Posterior vena cava (tissue), 2 donors: ENCODE measurements at regions not wholly inside any gene's neighbourhood (a gene's known extent, or its start where the extent isn't known, plus 50 kb on each side); places are given as distances from the start of the nearest gene placed in this dataset.

Experiments used
- DNase-seq: peaks from one replicate; pipeline ENCODE4 v3.0.0-alpha.2; 2020; ENCODE audit warnings: low spot score
- intact Hi-C, 2 donors: fragments of 100-400 bp; cut with DNase I; formaldehyde crosslinking; loops; one replicate each; pipeline versions ENCODE4 v1.14.1 to v1.14.2; 2022 to 2023
- donor health status: DM: yes; HTN: yes; CAD: no.
- donor health status: DM: yes; HTN: yes; CAD: no.

DNA sequence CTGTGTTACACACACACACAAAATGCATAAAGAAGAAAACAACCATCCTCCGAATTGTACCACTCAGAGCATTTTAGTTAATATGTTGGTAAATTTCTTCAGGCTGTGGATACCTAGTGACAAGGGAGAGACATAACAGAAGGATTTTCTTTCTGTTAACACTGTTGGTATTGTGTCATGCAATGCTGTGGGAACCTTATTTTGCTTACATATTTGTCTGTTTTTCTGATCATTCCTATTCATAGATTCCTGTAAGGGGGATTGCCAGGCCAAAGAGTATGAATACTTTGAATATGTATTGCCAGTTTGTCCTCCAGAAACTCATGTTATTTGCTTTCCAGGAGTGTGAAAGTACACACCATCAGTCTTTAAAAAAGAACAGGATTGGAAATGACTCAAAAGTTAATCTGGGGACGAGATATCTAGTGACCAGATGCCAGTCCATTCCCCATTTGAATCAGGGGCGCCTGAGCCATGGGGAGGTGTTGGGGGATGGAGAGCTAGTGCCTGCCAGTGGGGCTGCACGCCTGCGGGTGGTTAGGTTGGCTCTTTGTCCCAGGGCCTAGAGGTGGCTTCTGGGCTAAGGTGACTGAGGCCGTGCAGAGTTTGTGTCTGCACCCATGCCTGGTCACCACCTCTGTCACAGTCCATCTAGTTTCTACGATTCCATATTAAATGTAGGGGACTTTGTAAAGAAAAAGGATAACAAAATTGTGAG, 142.0 kb downstream of the PTPN20 start:
- DNase-seq: no peak
- intact Hi-C loops: no loop called here

DNA sequence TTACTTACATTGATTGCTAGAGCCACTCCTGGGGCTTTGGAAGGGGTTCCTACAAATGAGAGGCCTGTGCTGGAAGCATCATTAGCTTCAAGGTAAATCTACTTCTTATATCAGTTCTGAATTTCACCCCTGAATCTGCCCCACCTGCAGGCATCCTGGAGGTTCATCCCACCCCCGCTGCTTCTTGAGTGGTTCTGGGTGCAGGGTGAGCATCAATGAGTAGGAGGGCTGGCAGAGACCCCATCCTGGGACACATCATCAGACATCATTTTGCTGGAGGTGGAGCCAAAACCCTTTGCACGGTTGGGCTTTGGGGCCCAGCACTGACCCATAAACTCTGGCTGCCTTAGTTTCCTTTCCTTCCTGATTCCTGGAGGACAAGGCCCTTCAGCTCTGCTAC, 143.7 kb downstream of the PTPN20 start:
- no peak for DNase-seq
- intact Hi-C loops: no loop called here

DNA sequence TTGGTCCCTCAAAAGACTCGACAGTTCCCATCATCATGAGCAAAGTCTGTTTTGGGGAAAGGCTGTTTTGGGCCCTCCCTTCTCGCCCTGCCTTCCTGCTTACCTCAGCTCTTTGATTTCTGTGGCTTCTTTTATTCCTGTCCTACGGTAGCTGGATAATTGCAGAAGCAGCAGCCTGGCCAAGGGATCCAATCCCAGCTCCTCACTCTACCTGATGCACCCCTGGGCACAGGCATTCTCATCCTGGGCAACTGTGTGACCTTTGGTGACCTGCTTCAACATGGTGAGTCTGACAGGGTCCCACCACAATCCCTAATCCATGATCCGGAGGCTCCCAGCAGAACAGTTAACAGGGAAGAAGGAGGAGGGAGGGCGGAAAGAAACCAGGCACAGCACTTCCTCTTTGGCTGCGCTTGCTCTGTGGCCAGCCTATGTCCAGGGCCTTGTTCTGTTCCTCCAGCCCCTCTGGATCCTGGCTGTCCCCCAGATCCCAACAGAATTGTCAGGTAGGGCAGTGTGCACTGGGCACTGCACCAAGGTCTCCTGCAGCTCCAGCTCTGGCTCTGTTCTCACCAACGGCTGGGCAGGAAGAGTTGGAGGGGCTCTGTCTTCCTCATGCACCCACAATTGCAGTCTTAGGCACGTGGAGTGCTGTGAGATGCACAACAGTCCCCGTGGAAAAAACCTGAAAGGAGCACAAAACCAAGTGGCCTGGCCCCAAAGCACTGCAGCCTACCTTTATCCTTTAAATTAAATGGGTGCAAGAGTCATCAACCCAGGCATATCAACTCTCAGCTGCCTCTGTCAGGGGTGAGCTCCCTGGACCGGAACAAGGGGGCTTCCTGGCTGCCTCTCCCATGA, 144.4 kb downstream of the PTPN20 start:
- DNase-seq: no peak
- intact Hi-C loops: no loop called here

DNA sequence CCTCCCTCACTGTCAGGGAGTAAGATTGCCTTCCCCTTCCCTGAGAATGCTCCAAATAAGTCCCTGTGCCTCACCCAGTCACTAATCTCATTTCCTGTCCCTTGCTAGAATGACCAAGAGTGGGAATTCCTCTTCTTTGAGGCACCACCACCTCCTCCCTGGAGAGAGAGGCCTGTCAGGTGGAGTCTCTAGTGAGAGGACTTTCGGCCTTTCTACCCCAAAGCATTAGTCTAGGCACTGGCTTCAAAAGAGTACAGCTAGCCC, 145.0 kb downstream of the PTPN20 start:
- intact Hi-C loops: no loop called here
- no peak for DNase-seq

DNA sequence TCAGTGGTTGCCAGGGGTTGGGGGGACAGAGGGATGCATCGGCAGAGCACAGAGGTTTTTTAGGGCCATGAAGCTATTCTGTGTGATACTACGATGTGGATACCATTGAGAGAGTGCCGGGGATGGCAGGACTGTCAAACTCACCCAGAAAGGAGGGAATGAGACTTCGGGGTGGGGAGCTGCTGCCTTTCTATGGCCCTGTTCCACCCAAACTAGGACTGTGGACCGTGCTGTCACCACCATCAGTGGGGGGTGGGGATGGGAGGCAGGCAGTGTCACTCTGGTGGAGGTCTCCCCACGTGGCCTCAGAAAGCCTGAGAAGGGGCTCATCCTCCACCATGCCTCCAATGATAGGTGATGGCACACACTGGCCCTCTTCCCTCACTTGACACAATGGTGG, 146.2 kb downstream of the PTPN20 start:
- intact Hi-C loops: no loop called here
- peak; percentile 63 for DNase-seq

DNA sequence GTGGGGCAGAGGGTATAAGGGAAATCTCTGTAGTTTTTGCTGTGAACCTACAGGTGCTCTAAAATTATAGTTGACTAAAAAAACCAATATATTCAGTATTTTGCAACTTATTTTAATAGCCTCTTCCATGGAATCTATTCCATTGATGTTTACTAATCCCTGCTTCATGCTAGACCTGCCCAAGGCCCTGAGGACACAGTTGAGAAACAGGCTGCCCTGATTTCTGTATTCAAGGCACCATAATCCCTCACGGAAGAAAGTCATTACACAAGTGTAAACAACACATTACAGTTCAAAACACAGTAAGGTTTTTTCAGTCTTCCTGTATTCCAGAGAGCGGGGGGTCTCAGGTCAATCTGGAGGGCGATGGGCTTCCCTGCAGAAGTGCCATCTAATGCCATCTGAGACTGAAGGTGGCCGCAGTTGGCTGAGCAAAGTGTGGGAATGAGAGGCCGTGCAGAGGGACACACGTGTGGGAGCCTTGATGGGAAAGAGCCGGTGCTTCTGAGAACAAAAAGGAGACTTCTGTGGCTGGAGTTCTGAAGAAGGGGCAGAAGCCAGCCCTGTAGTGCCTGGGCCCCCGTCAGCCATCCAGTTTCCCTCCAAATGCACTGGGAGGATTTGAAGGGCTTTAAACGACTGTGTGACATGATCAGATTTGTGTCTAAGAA, 146.9 kb downstream of the PTPN20 start:
- DNase-seq: no peak
- intact Hi-C loops: no loop called here

DNA sequence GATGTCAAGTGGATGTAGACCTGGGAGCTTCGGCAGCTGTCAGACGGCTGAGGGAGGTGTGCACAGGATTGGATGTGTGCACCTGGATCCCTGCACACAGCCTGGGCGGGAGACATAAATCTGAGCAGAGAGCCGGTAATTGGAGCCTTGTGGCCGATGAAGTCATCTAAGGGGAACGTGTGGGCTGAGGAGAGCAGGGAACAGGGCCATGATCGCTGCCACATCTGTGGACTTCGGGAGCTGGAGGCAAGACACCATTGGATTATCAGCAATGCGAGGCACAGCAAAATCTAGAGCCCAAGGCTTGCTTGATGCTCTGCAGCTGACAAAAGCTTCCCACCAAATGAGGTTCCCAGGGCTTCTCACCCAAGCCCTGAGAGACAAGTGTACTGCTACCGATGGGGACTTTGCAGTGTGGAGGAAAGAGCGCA, 147.7 kb downstream of the PTPN20 start:
- no peak for DNase-seq
- intact Hi-C loops: no loop called here

DNA sequence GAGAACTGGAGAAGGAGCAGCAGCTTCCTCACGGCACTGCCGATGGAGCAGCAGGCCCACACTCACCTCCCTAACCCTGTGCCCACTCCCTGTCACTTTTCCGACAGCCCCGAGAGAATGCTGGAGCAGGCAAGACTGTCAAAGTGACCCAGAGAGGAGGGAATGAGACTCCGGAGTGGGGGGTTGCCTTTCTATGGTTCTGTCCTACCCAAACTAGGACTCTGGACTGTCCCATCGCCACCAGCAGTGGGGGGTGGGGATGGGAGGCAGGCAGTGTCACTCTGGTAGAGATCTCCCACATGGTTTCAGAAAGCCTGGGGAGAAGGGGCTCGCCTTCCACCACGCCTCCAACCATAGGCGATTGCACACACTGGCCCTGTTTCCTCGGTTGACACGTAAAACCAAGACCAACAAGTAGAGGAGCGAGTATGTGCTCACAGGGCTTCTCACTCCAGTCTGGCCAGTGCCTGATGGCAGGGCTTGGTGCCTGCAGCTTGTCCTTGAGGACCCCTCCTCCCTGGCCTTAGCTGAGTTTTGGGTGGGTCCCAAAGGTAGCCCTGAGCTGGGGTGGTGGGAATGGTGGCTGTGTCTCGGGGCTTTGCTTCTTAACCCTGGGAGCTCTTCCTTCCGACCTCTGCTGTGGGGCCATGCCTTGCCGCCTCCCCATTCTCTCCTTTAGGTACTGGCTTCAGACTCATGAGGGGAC, 148.5 kb downstream of the PTPN20 start:
- intact Hi-C loops: no loop called here
- DNase-seq: no peak

DNA sequence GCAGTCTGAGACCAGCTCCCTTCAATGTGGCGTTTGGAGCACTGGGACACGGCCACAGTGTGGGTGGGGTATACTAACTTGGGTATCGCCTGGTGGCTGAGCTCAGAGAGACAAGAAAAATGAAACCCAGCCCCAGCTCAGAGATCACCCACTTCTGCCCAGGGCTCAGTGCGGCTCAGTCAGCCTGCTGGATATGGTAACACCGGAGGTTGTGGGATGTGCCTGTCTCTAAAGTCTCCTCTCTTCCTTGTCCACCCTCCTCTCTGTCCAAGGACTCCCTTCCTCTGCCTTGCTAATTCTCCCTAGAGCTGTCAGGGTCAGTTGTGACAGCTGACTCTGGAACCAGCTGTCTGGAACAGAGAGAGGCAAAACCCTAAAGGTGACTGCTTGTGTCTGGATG, 149.1 kb downstream of the PTPN20 start:
- DNase-seq: no peak
- intact Hi-C loops: no loop called here

DNA sequence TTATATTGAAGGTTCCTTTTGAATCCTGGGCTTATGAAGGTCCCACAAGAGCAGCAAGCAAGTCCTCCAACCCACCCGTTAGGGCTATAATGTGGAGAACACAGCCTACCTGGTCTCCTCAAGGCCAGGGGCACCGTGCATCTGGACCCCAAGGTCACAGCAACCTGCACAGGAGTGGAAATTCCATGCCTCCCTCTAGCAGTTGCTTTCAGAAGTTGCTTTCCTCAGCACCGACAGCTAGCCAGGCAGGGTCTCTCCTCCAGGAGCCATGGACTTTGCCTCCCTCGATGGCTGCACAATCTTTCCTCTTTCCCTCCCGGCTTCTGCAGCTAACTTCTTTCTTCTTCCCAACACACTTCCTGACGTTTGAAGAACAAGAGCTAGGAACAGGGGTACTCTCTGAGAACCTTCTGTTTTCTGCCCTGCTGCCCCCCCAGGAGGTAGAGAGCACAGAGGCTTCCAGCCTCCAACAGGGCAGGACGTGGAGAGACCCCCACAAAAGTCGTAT, 149.8 kb downstream of the PTPN20 start:
- intact Hi-C loops: no loop called here
- DNase-seq: no peak

DNA sequence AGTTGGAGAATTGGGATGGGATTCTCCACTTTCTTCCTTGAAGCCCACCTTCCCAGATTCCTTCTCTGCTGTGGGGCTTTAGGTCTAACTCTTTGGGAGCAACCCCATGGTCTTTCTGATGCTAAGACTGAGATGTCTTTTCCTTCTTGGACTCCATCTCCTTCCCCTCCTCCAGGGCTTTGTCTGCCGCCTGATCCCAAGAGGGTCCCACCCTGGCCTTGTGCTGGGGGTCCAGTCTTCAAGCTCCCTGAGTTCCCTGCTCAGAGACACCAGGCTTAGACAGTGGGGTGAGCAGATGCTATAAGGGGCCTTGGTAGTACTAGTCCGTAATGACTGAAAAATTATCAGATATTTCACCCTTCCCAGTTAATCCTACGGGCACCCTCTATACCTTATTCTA, 150.5 kb downstream of the PTPN20 start:
- DNase-seq: no peak
- intact Hi-C loops: no loop called here

DNA sequence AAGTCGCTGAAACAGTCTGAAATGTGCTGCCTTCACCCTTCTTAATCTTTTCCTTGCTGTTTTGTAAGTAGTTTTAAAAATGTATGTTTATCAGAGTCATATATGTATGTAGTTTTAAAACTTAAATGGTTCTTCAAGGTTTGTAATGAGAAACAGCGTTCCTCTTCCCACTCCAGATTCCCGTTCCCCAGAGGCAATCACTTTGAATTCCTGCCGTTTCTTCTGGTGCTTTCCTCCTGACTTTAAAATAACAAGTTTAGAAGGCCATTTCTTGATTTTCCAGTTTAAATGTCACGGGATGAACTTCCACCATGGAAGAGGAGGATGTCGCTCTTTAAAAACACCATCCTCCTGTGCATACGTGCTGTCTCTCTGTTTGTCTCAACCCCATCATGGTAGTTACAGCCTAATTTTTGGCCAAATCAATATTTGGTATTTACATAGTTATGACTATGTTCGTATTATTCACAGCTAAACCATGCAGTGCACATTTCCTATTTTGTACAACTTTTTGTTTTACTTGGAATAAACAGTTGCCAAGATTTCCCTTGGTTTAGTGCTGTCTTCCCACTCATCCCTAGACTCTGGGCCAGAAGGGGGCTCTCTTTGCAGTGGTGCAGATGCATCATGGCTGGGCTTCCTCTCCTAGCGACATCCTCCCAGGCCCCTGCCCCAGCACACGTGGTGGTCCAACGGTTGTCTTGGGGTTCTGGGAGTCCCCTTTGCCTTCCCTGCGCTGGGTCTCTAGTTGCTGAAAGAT, 151.4 kb downstream of the PTPN20 start:
- intact Hi-C loops: no loop called here
- DNase-seq: no peak

DNA sequence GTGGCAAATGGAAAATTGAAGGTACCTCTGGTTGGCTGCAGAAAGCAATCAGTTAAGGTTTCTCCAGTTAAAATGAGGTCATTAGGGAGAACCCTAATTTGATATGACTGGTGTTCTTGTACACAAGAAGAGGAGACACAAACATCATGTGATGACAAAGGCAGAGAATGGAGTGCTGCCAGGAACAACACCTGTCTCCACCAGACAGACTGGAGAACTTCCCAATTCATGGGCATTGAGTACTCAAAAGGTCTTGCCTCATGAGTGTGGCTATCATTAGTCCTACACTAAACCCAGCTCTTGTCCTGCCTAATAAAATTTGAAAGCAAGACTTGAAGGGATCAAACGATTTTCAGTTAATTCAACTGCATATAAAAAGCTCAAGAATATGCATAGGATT, 152.6 kb downstream of the PTPN20 start:
- DNase-seq: no peak
- intact Hi-C loops: no loop called here

DNA sequence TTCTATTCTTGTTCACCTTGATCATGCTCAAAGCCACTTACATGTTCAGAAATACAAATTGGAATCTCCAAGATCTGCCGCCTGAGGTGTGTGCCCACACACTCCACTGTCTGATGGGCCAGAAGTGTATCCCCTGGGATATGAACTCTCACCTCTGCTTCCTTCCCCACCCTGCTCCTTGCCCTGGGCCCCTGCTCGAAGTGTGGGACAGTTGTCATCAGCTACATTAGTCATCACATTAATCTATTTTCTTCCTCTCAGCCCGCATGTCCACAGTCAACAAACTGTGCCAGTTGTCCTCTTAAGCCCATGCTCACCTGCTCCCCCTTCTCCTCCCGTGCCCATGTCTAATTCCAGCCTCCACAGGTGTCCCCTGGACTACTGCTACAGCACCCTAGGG, 154.7 kb downstream of the PTPN20 start:
- intact Hi-C loops: no loop called here
- no peak for DNase-seq

DNA sequence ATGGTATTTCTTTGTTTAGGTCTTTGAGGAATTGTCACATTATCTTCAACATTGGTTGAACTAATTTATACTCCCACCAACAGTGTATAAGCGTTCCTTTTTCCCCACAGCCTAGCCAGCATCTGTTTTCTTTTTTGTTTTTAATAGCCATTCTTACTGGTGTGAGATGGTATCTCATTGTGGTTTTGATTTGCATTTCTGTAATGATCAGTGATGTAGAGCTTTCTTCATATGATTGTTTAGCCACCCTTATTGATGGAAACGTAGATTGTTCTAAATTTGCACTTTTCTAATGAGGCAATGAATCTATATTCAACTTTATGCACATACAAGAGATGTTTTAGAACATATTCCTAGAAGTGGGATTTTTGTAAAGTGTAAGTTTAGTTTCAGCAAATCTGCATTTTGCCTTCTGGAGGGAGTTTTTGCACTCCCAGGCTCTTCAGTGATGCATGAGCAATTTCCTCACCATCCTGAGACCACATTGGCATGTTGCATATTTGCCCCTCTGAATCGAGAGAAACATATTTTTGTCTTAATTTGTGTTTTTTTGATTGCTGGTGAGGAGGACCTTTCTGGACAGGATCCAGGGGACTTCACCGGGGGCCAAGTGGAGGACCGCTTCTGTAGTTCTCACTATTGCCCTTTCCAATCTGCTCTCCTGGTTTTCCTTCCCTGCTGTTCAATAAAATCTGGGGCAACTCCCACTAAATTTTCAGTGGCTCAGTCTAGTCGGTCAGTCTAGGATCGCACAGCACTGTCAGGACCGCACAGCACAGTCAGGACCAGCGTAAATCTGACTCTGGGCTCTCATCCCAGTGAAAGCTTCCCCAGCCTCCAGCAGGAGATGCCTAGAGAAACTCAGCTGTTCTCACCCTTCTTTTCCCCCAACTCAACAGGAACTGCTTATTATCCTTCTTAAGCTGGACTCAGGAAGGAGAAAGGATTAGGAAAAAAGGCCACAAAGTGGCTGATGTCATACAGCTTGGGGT, 157.0 kb downstream of the PTPN20 start:
- DNase-seq: no peak
- intact Hi-C loops: no loop called here

DNA sequence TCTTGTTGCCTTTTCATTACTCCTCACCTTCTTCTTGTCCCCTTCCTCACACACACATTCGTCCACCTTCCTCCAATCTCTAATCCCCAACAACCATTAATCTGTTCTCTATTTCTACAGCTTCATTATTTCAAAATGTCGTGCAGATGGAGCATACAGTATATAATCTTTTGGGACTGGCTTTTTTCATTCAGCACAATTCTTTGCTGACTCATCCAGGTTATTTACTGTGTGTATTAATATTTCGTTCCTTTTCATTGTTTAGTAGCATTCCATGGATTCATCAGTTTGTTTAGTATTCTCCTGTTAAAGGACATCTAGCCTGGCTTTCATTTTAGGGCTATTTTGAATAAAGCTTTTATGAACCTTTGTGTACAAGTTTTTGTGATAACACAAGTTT, 159.3 kb downstream of the PTPN20 start:
- DNase-seq: no peak
- intact Hi-C loops: no loop called here

DNA sequence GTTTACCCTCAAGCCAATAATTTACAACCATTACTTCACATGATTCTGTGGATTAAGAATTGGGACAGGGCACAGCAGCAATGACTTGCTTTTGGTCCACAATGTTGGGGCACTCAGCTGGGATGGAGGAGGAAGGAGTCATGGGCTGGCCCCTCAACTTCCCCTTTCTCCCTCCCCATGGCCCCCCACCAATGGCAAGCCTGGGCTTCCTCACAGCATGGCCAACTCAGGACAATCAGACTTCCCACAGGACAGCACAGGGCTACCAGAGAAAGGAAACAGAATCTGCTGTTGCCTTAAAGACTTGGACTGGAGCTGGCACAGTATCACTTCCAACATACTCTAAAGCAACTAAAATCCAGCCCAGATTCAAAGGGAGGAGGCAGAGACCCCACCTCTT, 160.7 kb downstream of the PTPN20 start:
- DNase-seq: no peak
- intact Hi-C loops: no loop called here

DNA sequence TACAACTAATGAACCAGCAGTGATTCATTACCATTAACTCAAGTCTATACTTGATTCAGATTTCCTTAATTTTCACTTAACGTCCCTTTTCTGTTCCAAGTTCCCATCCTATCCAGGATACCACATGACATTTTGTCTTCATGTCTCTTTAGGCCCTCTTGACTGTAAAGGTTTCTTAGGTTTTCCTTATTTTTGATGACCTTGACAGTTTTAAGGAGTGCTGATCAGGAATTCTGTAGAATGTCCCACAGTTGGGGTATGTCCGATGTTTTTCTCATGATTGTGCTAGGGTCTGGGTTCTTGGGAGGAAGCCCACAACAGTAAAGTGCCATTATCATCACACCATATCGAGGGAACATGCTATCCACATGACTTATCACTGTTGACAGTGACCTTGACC, 162.7 kb downstream of the PTPN20 start:
- no peak for DNase-seq
- intact Hi-C loops: no loop called here
